Testis (tissue), 2 donors: ENCODE measurements at regions not wholly inside any gene's neighbourhood (a gene's known extent, or its start where the extent isn't known, plus 50 kb on each side); places are given as distances from the start of the nearest gene placed in this dataset.

ENCODE experiments used
- POLR2A ChIP-seq: fragments of 450-650 bp; IDR thresholded peaks from one replicate; pipeline ENCODE4 v1.6.1; 2017; ENCODE audit warnings: antibody characterized with exemption, mild to moderate bottlenecking, moderate library complexity
- TF ChIP-seq, protein P1 (sequence below), 3 experiments: fragments of 450-650 bp in 2 of 3; fragments of 200-600 bp in 1 of 3; sonication (generic) in 1 of 3; IDR thresholded peaks; one replicate each; pipeline ENCODE4 v1.5.1; 2016 to 2019; ENCODE audit warnings: antibody characterized with exemption in 3 of 3, mild to moderate bottlenecking in 2 of 3, moderate library complexity in 1 of 3

DNA sequence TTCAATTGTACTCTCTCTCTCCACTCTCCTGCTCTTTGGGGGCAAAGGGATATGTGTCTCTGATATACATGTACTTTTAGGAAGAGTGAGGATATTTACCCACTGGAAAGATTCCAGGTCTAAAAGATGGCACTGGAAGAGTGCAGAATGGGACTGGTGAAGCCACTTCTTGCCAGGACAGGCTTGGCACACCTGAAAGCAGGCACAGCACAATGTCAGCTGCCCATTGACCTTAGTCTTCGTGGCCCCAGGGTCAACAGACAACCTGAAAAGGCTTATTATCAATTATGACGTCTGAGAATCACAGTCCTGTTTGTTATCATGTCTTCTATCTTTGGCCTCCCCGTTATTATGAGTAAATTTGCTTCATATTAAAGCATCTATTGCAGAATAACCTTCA, 86.7 kb upstream of the PAK3 start:
- TF ChIP-seq, protein P1, sequence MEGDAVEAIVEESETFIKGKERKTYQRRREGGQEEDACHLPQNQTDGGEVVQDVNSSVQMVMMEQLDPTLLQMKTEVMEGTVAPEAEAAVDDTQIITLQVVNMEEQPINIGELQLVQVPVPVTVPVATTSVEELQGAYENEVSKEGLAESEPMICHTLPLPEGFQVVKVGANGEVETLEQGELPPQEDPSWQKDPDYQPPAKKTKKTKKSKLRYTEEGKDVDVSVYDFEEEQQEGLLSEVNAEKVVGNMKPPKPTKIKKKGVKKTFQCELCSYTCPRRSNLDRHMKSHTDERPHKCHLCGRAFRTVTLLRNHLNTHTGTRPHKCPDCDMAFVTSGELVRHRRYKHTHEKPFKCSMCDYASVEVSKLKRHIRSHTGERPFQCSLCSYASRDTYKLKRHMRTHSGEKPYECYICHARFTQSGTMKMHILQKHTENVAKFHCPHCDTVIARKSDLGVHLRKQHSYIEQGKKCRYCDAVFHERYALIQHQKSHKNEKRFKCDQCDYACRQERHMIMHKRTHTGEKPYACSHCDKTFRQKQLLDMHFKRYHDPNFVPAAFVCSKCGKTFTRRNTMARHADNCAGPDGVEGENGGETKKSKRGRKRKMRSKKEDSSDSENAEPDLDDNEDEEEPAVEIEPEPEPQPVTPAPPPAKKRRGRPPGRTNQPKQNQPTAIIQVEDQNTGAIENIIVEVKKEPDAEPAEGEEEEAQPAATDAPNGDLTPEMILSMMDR (IDR thresholded peaks at IDR 0.05), result no peak
- no peak for TF ChIP-seq POLR2A
